HCT116 (cell line): ENCODE measurements at regions not wholly inside any gene's neighbourhood (a gene's known extent, or its start where the extent isn't known, plus 50 kb on each side); places are given as distances from the start of the nearest gene placed in this dataset.

ENCODE experiments used
- CEBPB ChIP-seq: IDR thresholded peaks from 2 replicates; pipeline ENCODE4 v1.6.1; 2012; ENCODE audit warnings: low read depth
- CTCF ChIP-seq, 3 experiments: fragments of 200-600 bp in 1 of 3; sonication (generic) in 1 of 3; IDR thresholded peaks in 2 of 3; conservative IDR thresholded peaks in 1 of 3; 2 replicates each; pipeline ENCODE4 v1.5.1; 2012 to 2017; ENCODE audit warnings: low read depth in 2 of 3, low read length in 2 of 3, antibody characterized with exemption in 1 of 3, borderline replicate concordance in 1 of 3, control low read depth in 1 of 3, mild to moderate bottlenecking in 1 of 3, mixed read lengths in 1 of 3, mixed run types in 1 of 3, moderate library complexity in 1 of 3; ENCODE audit not compliant: insufficient read depth in 1 of 3
- EGR1 ChIP-seq: IDR thresholded peaks from 2 replicates; pipeline ENCODE4 v1.6.1; 2012; ENCODE audit warnings: low read depth
- EZH2 ChIP-seq: fragments of 200-600 bp; sonication (generic); IDR thresholded peaks from 2 replicates; pipeline ENCODE4 v1.6.1; 2017; ENCODE audit warnings: antibody characterized with exemption, mixed run types
- RAD21 ChIP-seq: IDR thresholded peaks from 2 replicates; pipeline ENCODE4 v1.6.1; 2012; ENCODE audit warnings: low read depth, mild to moderate bottlenecking
- REST ChIP-seq: IDR thresholded peaks from 2 replicates; pipeline ENCODE4 v1.6.1; 2012; ENCODE audit warnings: low read depth
- SIN3A ChIP-seq: IDR thresholded peaks from 2 replicates; pipeline ENCODE4 v1.6.1; 2012; ENCODE audit warnings: low read depth
- TCF7L2 ChIP-seq: IDR thresholded peaks from 2 replicates; pipeline ENCODE4 v1.7.0; 2011; ENCODE audit warnings: borderline replicate concordance, inconsistent platforms; ENCODE audit not compliant: insufficient read depth, insufficient read length; ENCODE audit errors: extremely low read depth
- ZBTB33 ChIP-seq: IDR thresholded peaks from 2 replicates; pipeline ENCODE4 v1.6.1; 2011; ENCODE audit warnings: mild to moderate bottlenecking, low read length, moderate library complexity; ENCODE audit not compliant: insufficient replicate concordance; ENCODE audit errors: extremely low read depth

- TF ChIP-seq EGR1 = no peak
- no peak for TF ChIP-seq REST
- no peak for TF ChIP-seq CTCF (IDR thresholded peaks at IDR 0.05 in 2 of 3, conservative IDR thresholded peaks at IDR 0.05 in 1 of 3; ENCODE audit: borderline replicate concordance in 1 of 3, insufficient read depth in 1 of 3, low read depth in 2 of 3, low read length in 2 of 3)
- no peak for TF ChIP-seq CEBPB
- no peak for TF ChIP-seq EZH2
- no peak for TF ChIP-seq RAD21
- no peak for TF ChIP-seq ZBTB33
- no peak for TF ChIP-seq TCF7L2
- TF ChIP-seq SIN3A = no peak
Measured at GRCh38 chr20:55616367-55616766, 389.0 kb downstream of the CBLN4 start.
